Fibroblast of skin of left biceps (primary cell): ENCODE measurements at regions not wholly inside any gene's neighbourhood (a gene's known extent, or its start where the extent isn't known, plus 50 kb on each side); places are given as distances from the start of the nearest gene placed in this dataset.
A peak's percentile ranks its signal among the peaks of the same experiment; 100 is the strongest.

Experiments used
- DNase-seq, 2 experiments: peaks; one replicate each; pipeline ENCODE4 v3.0.0-alpha.2; 2013; ENCODE audit warnings: low read depth in 2 of 2

DNA sequence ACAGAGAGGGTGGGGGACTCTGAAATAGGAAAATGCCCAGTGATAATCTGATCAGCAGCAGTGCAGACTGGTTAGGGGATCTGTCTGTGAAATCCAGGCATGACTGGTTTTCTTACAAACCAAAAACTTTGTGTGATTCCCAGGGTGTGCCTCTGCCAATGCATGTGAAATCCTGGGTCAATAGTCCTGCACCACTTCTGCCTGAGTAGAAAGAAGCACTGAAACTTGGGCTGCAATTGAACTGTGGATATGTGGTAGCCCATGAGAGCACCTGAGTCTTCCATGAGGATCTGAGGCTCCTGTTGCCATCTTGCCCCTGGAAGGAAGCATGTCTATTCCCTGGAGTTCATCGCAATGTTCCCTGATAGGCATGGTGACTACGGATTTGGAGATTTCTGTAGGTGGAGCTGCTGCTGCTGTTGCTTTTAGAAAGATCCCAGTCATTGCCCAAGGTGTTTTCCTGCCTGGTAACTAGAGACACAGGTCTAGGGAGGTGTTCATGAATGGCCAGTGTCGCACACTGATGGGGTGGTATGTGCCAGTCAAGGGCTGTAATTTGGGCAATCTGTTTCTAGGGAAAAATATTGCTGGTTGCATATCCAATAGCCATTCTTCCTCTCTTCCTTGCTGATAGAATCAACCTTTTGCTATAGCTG lies 146.7 kb downstream of the CARTPT start:
- no peak for DNase-seq

DNA sequence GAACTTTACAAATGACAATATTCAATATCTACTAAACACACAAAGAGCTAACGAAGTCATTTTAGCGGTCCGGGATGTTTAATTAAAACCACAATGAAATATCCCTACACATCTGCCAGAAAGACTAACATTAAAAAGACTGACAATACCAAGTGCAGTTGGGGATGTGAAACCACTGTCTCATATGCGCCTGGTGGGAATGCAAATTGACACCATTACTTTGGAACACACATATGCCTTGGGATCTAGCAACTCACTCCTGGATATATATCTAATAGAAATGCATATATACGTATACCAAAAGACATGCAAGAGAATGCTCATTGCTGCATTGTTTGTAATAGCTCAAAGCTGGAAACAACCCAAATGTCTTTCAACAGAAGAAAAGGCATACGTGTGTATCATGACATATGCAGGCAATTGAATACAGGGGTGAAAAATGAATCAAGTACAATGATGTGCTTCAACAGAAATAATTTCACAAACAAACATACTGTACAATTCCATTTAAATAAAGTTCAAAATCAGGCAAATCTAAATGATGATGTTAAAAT lies 153.3 kb downstream of the CARTPT start:
- DNase-seq, result no peak

DNA sequence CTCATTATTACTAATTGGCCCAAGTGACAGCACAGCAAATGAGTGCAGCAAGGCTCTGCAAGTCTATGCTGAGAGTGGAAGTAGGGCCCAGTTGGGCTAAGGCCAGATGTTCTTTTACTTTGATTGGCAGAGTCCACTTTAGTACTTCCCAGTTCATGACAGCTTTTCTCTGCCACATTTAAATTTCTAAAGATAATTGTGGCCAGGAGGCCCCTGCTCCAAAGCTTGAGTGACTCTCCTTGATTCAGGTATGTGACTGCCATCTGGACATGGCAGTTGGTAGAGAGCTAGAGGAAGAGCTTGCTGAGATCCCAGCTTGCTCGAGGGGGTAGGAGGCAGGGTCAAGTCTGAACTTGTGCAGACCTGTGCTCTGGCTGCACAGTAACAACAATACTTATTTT lies 154.1 kb downstream of the CARTPT start:
- DNase-seq, result no peak

DNA sequence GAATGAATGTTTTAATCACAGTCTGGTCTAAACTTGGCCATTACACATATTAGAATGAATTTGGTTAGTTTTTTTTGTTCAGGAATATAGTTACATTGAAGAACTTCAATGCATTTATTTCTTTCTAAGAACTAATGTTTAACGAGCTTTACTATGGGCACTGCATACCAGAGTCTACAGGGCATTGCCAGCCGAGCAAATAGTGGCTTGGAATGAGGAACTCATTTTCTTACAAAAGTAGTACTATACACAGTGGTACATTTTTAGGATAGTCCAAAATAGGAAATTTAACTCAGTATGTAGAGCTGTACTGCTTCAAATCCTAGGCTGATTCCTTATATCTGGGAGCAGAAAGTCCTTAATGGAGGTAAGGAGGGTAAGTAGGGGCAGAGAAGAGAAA lies 155.4 kb downstream of the CARTPT start:
- DNase-seq, result no peak

DNA sequence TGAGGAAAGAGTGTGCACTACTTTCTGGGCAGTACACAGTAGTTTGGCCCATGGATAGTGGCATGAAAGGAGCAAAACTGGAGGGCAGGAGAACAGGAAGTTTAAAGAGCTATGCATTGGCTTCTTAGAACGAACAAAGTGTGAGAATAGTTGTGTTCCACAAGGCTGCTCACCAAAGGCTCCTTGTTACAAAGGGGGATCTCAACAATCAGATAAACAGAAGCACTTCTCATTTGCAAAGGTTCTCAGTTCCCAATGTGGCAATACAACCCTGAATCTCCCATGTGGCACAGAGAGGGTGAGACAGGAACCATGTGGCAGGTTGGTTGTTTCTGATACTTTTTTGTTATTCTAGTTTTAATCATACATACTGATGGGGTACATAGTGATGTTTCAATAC lies 158.4 kb downstream of the CARTPT start:
- no peak for DNase-seq

DNA sequence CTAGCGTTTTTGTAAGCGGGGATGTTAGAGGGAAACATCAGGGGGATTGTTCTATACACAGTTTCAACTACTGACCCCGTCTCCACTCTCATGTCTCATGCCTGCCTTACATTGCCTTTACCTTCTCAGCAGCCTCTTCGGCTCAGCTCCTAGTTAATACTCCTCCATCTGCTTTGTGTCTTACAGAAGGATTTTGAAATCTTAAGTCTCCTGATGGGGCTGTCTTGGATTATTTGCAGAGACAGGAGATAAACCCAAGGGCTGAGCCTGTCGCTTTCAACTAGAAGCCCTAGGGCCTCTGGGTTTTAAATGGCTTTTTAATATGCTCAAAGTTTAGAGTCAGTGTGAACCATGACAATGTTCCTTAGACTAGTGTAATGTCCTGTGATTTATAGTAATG lies 161.5 kb downstream of the CARTPT start:
- DNase-seq, result no peak

DNA sequence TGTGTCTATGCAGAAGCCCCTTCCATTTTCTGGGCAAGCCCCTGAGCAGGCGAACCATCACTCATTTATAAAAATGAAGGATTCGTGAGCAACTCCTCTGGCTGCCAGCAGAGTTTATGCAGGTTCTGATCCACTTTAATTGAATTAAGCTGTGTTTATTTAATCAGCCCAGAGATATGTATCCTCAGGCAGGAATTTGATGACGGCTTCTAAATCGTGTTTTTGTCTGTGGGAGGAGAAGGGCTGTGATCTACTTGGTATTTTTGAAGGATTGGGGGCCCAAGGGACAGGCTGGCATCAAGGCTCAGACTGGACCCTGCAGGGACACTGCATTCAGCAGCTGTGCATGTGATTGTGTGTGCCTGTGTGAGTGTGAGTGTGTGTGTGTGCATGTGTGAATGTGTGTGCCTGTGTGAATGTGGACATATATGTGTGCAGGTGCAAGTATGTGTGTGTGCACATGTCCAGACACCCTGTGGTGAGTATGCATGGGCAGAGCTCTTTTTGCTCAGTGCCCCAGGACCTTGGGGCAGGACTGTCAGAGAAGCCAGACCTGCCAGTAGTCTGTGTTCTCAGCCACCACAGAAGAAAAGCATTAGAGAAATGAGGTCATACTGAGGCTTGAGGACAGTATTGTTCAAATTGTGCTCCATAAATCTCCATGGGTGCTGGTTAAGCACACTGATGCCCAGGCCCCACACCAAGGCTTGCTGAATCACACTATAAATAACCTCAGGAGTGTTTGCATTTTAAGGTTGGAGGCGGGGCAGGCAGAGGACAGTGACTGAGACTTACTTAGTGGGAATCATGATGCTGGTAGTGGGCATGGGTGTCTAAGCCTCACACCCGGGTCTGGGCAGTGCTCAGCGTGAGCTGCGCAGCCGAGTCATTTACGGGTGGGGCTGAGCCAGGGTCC lies 164.0 kb downstream of the CARTPT start:
- DNase-seq, result no peak

DNA sequence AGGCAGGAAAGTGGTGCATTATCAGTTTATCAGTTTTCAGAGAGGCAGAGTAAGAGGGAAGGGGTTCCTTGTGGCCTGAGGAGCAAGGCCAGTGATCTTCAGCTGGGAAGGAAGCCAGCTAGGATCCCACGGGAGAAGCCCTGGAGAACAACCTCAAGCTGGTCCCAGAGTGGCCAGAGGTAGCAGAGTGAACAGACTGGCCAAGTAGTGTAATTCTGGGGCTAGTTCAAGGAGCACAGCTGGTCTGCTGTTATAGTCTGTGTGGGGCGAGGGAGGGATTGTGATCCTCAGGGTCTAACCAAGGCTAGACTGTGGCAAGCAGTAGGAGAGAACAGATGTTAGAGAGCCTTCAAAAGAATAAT lies 164.6 kb downstream of the CARTPT start:
- no peak for DNase-seq

DNA sequence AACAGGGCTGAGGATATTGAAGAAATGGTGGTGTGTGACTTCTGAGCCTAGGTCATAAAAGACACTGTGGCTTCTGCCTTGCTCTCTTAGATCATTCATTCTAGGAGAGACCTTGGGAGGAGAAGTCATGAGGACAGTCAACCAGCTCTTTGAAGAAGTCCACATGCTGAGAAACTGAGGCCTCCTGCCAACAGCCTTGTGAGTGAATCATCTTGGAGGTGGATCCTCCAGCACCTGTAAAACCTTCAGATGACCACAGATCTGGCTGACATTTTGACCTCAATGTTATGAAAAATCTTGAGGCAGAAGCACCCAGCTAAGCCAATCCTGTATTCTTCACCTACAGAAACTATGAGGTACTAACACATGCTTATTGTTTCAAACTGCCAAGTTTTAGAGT lies 165.9 kb downstream of the CARTPT start:
- no peak for DNase-seq

DNA sequence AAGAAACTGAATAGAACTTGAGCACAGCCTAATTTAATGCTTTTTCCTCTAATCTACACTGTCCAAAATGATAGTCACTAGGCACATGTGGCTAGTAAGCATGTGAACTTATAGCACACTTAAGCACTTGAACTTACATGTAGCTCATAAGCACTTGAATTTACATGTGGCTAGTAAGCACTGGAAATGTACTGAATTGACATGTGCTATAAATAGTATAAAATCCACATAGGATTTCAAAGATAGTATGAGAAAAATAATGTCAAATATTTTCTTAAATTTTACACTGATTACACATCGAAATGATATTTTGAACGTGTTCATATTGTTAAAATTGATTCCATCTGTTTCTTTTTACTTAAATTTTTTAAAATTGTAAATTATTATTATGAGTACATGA lies 167.3 kb downstream of the CARTPT start:
- no peak for DNase-seq

DNA sequence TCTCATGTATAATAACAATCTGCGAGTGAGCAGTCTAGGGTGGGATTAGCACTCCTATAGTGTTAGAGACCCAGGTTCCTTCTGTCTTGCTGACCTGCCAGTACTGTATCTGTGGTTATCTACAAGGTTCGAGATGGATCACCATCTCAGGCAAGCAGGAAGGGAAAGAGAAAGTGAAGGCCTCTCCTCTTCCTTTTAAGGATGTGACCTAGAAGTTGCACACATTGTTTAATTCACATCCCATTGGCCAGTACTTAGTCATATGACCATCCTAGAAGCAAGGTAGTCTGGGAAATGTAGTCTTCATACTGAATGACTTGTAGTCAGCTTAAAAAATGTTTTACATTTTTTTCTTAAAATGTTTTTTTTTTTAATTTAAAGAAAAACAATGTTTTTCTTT lies 168.6 kb downstream of the CARTPT start:
- peak; percentile 59 to 65 for DNase-seq

DNA sequence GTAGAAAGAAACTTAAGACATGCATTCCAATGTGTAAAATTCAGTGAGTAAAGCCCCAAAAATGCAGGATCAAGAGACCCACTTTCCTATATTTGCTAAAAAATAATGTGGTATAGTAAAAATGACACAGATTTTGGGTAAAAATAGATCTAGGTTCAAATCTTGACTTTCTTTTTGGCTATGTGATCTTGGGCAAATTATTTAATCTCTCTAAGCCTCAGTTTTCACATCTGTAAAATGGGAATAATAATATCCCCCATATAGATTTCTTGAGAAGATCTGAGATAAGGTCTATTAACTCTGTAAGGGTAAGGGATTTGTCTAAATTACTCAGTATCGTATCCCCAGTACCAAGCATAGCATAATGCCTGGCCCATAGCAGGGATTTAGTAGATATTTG lies 172.3 kb downstream of the CARTPT start:
- no peak for DNase-seq

DNA sequence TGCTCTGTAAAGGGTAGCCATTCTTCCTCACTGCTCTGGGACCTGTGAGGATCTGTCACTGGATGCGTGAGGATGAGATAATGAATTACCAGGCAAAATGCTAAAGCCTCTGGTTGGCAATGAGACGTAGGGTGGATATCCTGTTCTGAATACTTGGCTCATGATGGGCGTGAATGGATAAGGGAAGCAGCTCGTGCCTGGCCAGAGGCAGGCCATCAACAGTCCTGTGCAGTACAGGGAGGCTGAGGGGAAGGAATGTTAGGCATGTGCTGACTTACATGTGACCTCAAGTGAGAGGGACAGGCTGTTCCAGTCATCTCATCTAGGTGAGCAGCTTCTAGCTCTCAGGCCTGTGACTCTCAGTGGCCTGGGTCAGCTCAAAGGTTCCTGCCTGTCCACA lies 172.8 kb downstream of the CARTPT start:
- no peak for DNase-seq

DNA sequence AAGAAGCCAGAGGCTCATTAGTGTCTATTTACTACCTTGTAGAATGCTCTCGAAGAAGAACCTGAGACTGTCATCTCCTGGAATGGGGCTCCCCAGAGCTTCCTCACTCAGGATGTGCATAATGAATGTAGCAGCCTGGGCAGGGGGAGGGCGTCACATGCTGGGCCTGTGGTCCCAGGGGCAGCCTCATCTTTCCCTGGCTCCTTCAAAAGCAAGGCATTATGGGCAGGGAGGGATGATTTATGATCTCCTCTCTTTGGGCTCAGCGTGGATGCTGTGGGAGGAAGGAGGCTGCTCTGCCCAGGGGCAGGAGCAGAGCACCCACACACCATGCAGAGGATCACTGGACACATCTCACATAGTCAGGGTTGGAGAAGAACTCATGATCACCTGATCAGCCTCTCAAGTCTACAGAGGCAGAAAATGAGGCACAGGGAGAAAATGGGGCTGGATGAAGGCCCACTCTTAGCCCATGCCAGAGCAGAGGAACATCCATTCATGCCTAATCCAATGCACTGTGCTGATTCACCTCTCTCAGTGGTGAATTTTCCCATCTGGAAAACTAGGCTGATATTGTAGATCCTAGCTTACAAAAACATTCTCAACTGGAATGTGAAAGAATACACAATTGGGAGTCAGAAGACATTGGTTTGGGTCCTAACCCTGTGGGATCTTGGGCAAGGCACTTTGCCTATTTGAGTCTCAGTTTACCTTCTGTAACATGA lies 173.7 kb downstream of the CARTPT start:
- DNase-seq, result no peak

DNA sequence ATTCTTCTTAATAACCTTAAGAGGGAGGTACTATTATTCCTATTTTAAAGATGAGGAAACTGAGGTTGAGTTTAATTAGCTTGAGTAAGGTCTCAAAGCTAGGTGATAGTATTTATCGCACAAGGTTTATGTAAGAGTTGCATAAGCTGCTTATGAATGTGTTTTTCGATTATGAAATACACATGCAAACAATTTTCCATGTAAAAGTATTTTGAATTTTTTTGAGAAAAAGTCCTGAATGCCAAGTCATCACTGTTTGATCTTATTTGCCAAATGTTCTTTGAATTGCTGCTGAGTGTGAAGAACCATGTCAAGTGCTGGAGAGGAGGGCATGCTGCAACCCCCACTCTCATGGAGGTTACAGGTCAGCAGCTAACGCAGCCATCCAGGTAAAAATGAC lies 174.4 kb downstream of the CARTPT start:
- no peak for DNase-seq

DNA sequence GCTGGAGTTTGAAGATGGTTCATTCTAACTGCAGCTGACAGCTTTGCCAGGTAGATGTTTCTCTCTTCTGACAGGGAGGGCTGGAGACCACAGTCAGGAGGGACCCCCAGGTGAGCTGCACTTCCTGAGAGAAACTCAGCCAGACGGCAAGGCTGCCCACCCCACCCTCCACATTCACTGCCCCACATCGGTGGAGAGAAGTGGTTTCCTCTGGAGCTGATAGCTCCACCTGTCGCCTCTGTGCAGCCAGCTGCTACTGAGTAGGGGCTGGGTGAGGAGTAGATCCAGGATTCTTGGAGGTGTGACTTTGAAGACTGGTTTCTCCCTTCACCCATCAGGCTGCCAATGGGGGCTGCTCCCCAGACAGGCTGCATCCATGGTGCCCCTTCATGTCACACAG lies 175.0 kb downstream of the CARTPT start:
- no peak for DNase-seq

DNA sequence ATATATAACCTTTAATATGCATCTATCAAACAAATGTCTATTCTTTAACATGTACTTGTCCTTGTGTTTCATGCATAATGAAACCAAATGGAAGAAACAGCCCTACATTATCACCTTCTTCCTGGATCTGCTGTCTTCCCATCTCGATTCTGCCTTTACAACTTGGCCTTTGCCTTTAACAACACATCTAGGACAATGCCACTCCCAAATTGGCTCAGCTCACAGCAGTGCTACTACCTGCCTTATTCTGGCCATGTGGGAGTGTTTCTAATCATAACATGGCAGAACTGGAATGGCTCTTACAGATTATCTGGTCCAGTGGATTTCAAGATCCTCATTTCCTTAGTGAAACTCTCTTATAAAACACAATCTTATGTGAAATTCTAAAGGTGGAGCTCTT lies 176.5 kb downstream of the CARTPT start:
- no peak for DNase-seq

DNA sequence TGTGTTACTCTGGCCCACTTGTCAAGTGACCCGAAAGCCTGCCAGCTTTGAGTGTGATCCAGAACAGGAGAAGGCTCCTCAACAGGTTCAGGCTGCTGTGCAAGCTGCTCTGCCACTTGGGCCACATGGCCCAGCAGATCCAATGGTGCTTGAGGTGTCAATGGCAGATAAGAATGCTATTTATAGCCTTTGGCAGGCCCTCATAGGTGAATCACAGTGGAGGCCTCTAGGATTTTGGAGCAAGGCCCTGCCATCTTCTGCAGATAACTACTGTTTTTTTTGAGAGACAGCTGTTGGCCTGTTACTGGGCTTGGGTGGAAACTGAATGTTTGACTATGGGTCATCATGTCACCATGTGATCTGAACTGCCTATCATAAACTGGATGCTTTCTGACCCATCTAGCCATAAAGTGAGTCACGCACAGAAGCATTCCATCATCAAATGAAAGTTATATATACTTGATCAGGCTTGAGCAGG lies 180.8 kb downstream of the CARTPT start:
- no peak for DNase-seq

DNA sequence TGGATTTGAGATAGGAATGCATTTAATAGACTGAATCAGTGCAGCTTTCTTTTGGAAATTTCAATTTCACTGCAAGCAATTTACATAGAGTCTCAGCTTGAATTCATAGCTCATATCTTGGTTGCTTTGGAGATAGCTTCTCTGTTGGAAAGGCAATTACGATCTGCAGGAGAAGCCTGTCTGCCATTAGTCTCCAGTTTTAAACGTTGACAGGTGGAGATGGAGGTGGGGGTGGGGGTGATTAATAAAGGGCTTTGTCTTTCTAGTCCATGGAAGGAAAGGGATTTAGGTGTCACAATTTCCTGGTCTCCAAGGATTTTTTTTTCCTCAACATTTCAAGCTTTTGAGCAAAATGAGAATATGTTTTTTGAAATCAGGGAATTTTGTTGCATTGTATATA lies 184.7 kb downstream of the CARTPT start:
- DNase-seq, result no peak

DNA sequence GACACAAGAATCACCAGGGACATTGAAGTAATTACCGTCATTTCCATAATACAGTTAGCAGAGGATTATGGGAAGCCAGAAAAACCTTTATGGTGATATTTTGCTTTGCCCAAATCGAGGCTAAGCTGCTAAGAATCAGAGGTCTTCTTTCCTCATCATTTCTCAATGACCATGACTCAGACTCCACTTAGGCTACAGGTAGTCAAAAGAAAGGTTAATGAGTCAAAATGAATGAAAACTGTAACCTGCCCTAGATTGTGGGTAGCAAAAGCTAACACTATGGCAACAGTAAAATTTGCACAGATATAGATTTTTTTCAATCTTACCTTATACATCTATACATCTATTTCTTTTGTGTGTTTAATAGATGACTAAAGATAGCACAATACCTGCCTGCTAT lies 185.8 kb downstream of the CARTPT start:
- no peak for DNase-seq

DNA sequence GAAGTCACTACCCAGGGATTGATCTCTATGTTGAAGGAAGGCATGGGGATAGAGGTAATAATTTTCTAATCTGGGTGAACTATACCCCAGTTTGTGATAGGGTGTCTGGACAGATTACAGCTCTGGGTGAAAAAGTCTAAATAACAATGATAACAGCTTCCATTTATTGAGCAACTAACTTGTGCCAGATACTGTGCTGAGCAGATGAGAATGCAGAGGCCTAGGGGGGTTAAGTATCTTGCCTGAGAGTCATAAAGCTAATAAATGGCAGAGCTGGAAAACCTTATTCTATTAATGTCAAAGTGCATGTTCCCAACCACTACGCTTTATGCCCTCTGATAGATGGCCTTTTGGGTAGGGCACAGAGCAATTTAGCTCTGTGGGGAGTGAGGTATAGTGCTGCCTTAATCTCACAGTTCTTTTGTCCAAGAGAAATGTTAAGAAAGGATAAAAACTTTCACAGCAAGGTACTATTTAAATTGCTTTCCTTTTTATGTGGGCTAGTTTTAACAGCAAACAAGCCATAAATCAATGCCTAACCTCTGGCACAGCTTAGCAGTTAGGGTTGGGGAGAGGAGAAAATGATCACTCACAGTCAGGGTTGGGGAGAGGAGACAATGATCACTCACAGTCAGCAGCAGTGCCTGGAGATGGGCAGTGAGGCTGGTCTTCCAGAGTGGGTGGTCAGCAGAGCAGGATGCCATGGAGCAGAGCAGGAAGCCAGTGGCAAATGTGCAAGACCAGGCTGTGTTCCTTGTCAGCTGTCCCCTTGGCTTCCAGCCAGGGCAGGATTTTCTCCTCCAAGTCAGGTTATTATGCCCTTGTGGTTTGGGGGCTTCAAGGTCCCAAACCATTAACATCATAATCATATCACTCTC lies 187.0 kb downstream of the CARTPT start:
- DNase-seq, result no peak
